HG02938 (cell line): ENCODE measurements at regions not wholly inside any gene's neighbourhood (a gene's known extent, or its start where the extent isn't known, plus 50 kb on each side); places are given as distances from the start of the nearest gene placed in this dataset.
A peak's percentile ranks its signal among the peaks of the same experiment; 100 is the strongest.

Experiments
- ATAC-seq: cut with Tn5 transposase; IDR thresholded peaks from one replicate; pipeline ENCODE4 v1.9.1; 2021; ENCODE audit warnings: mild to moderate bottlenecking, moderate library complexity; ENCODE audit not compliant: unreplicated experiment

DNA sequence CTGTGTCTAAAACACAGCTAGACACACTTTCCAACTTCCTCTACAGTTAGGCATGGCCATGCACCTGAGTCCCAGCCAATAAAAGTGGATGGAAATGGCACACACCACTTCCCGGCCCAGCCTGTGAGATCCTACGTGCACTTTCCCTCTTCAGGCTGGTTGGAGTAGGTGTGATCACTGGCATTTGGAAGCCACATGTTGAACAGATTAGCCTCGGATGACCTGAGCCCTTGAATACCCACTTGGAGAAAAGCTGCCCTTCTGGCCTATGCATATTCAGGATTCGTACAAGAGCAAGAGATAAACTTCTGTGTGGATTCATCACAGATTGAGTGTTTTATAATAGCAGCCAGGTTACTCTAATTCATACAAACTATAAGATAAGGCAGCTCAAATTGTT is 359.0 kb upstream of the SLC30A5 start:
- ATAC-seq, result no peak

DNA sequence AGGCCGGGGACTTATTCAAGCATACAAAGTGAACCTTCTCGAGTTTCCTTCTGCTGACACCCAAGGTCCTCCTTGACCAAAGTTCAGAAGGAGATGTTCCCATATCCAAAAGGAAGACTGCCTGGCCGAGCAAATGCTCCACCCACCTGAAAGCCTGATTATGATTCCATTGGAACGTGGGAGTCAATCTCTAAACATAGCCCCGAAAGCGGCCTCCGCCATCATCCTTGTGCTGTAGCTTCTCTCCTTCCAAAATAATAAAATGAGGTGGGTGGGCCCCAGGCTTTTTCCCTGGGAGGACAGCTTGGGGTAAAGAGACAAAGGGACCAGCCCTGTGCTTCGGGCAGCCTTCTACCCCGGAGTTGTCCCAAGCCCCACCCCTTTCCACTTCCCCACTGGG is 355.6 kb upstream of the SLC30A5 start:
- no peak for ATAC-seq

DNA sequence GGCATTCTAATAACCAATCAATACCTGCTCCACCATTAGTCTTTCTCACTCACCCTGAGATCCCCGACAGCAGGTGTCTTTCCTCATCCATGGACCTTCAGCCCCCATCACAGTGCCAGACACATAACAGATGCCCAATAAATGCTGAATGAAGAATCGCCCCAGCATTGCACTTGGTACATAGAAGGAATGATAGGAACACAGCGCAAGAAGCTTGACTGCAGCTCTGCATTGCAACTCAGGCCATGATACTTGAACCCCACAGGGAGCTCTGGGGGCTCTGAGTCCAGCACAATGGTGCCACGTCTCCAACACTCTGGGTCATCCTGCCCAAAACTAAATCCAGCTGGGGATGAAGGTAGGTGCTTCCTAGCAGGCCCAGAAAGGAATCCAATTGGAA is 355.0 kb upstream of the SLC30A5 start:
- no peak for ATAC-seq

DNA sequence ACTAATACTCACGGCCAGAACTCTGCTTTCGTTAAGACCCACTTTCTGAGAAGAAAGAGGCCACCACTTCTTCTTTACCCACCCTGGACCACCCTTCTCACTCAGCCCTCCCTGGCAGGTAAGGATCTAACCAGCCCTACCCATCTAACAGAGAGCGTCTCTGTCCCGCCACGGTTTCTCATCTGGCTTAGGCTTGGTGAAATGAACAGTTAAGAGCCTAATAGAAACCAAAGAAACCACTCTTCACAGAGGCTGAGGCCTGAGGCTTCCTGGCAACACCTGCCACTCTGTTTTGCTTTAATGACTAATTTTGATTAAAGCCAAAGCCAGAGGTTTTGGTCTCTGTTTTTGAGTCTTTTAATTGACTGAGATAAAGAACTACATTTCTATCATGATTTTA is 354.1 kb upstream of the SLC30A5 start:
- ATAC-seq, result peak; percentile 90

DNA sequence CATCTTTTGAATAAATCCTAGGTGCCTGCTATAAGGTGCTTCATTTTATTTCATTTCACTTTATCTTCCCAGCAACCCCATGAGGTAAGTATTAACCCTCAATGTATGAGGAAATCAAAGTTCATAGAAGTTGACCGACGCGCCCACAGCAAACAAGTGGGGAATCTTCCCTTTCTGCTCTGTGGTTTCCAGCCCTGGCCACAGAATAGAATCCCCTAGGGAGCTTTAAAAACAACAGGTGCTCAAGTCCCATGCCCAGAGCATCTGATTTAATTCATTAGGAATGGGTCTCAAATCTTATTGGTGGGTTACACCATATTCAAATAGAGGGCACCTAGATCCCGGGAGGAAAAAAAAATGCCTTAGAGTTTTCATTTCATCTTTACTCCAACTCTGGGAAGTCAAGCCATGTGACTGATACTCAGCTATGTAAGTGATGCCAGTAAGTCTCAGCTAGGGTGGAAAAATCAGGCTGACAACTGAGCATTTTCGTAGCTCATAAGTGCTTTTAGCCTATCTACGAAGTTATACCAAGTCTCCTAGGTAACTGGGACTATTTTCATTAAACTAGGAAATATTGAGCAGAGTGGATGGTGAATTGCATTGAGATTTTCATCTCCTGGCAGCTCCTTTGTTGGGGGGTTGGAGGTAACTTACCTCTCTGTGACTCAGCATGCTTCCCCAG is 353.4 kb upstream of the SLC30A5 start:
- peak; percentile 49 for ATAC-seq

DNA sequence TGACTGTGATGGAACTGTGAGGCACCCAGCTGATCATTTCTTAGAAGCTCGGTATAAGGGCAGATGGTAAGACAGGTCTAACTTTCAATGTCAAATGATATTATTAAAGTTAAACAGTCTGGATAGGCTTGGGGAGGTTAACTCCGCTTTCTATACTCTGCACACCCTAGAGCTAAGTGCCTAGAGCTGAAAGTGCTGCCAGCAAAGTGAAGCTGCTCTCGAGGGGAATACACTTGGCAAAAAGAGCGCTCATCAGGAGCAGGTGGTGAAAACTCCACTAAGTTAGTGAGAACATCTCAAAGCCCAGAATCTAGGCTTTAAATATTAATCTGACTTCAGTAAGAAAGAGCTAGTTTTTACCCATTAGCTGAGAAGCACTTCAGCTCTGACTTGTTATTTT is 349.6 kb upstream of the SLC30A5 start:
- no peak for ATAC-seq

DNA sequence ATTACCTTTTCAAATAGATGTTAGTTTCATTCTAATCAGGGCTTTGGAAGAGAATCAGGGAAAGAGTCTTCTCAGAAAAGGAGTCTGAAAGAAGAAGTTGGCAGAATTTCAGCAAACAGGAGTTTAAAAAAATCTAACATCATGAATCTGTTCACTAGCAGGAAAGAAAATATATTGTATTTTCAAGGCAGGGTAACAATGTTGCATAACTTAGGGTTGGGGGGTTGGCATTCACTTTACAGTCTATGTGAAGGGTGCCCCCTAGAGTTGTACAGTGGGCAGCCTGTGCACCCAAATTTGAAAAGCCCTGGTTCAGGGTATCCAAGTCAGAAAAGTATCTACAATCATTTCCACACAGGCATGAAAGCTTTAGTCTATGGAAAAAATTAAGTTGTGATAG is 348.4 kb upstream of the SLC30A5 start:
- no peak for ATAC-seq

DNA sequence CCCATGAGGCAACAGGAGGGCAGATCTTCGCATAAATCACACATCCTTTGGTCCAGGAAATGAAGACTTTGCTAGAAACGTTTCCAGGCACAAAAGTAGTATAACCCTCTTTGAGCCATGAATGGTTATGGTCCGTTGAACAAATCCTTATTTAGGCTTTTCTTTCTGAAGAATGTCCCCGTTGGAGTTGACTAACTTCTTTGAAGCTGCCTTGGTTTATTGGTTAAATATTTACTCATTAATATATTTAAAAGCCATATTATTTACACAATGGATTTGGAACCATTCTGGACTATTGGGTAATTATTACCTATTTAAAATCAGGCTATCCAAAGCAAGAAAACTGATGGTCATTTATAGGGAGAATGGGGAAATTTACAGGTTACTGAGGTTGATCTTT is 347.6 kb upstream of the SLC30A5 start:
- no peak for ATAC-seq

DNA sequence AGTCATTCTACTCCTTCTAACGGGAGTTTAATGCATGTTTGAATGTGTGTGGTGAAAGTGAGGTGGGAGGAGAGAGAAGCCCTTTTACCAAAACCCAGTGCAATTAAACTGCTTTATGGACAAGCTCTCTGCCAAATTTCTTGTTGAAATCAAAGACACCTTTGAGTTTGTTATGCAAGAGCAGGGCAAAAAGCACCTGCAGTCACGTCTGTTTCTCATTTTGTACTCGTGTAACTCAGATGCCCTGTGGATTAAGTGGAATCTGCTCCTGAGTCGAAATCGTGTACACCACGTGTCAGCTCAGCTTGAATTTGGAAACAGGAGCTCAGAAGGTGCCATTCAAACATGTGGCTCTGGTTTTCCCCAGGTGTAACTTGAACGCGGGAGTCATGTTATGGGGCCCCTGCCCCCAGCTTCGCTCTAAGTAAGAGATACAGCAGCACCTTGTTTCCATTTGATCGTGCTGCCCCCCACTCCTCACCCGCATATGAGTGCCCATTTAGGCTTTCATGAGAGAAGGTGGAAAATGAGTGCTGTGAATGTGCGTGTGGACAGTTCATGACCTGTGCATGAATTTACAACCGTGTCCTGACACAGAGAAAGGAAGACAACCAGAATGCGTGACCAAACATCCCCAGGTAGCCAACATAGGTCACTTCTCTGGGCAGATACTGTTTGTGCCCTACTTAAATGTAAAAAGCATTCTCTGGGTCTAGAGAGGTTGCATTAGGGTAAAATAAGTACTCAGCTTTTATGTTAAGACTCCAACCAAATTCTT is 347.0 kb upstream of the SLC30A5 start:
- ATAC-seq, result no peak

DNA sequence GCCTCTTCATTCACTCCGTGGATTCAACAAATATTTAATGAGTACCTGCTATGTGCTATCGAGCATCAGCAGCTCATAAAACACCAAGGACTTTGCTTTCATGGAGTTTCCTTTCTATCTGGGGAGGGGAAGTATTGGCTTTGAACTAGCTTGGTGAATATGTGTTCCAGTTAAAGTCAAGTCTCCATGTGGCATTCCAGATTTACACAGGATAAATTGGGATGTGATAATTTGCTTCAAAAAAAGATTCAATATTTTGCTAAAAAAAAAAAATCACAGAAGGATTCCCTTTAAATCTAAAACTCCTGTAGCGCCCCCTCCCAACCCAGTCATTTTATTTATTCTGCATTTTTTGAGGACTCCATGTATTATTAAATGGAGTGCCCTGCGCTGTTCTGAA is 346.3 kb upstream of the SLC30A5 start:
- ATAC-seq, result no peak

DNA sequence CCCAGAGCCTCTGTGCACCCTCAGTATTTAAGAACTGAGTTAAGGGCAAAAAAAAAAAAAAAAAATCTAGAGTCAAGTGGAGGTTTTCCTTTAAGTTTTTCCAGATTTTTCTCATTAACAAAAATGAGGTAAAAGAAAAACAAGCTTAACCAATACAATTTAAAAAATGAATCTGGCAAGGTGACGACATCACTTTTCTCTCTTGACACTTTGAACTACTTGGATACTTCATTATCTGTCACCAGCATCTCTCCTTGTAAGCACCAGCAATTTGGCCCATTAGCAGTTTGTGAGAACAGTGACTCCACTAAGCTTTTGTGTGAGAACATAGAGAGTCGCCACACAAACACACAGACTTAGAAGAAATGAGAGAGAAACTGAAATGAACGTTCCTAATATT is 345.7 kb upstream of the SLC30A5 start:
- ATAC-seq, result no peak

DNA sequence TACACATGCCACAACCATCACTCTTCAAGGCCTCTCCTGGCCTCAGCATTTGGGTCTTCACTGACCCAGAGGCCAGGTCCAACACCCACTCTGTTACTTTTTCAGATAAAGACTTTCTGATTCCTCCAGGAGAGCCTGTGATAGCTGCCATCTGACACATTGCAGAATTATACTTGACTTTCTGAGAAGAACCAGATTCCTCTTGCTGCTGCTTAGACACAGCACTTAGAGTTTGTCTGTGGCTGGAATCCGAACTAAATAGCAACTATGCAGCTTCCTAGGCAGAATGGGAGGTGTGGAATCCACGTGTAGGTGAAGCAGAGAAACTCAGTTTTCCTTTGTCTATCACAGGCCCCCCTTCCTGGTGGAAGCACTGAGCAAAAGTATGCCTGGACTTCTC is 344.7 kb upstream of the SLC30A5 start:
- no peak for ATAC-seq

DNA sequence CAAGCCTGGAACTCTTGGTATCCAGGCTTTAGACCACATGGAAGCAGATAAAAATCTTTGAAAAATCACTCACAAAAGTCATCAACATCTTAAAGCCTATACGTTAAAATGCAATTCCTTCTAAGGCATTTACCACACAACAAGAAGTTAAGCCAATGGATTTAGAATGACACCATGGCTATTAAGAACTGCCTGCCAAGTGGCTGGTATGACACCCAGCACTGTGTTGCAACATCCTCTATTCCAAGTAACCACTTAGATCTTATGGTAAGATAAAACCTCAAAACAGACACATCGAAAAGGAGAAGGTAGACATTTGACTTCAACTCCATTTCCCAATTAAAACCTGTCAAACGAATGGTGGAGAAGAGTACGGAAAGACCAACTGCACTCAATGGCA is 344.2 kb upstream of the SLC30A5 start:
- no peak for ATAC-seq

DNA sequence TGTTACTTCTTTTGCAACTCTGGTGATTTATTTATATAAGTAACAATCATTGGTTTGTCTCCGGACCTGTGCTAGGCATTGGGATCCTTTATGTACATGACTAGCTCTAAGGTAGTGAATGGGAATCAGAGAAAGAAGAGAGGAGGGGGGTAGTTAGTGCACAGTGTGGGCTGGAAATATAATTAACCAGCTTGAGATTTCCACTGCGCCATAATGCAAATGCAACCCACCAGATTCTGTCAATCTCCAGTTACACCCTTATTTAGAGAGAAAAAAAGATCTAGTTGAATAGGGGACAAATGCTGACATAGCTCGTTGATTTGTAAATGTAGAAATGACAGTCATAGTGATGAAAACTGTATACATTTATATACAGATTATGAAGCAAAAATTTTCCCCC is 342.2 kb upstream of the SLC30A5 start:
- ATAC-seq, result no peak

DNA sequence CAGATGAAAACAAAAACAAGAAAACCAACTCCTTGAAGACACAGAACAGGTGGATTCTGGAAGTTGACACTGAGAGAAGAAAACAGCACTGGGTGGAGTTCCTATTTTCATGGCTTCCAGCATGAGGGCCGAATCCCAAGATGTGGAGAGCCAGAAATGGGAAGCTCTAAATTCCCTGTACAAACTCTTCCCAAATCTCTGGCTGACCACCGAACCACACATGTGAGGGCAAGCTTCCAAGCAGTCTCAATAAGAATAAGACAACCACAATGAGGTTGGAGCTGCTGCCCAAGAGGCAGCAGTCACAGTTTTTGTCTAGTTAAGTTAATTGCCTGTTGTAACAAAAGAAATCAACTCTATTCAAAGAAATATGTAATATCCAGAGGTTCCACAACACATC is 339.3 kb upstream of the SLC30A5 start:
- no peak for ATAC-seq

DNA sequence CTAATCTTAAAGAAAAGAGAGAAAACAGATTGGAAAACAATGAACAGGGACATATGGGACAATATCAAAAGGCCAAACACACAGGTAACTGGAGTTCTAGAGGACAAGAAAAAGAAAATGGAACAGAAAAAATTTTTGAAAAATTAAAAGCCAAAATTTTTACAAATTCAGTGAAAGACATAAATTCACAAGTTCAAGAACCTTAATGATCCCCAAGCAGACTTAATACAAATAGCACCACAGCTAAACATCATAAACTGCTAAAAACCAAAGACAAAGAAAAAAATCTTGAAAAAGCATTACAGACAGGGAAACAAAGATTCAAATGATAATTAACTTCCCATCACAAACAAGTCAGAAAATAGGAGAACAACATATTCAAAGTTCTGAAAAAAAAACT is 338.5 kb upstream of the SLC30A5 start:
- no peak for ATAC-seq

DNA sequence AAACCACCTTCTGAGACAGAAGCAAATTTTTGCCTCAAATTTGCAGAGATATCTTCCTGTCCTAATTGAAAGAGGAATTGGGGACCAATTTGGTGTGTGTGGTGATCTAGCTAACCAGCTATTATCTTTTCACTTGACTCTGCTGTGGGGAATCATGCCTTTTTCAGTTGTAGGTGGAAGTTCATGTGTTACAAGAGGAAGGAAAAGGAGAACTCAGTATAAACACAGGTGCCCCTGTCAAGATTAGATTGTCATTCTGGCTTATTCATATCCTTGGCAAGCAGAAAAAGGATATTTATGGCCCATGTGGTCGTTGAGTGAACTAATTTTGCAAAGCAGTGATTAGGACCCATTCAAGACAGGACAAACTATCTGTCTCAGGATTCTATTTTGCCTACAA is 336.8 kb upstream of the SLC30A5 start:
- no peak for ATAC-seq

DNA sequence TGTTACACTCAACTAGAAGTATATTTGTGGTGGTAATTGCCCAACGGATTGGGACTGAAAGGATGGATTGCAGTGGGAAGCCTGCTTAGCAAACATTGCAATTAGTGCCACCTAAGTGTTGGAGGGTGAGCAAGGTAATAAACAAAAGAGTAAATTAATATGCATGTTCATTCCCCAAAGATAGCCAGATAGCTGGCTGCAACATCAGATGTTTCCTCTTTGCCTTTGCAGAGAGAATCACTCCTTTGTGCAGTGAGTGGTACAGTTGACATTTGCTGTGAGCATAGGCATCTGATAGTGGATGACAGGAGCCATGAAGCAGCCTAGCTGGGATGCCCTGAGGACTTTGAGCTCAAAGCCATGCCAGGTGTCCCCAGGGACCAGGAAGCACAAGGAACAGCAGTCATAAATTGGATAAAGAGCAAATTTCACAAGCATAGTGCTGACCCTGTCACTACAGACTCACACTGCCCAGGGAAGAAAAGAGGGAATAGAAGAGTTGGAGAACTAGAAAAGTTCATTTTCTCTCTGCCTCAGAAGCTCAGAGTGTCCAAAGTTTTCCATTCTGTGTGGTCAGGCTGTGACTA is 336.1 kb upstream of the SLC30A5 start:
- no peak for ATAC-seq

DNA sequence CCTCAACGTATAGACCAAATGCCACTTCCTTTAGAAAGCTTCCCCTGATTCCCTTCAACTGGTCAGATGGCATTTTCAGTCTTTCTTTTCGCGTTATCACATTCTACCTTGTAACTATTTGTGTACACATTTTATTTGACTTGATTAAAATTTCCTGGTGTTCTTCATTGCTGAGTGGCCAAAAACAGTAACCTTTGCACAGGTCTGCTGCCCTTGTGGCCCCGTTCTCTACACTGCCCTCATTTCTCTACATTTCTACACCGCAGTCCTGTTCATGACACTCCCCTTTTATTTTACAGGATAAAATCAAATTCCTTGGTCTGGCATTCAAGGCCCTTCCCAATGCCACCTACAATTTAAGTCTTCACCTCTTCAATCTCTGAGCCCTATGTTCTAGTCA is 334.2 kb upstream of the SLC30A5 start:
- no peak for ATAC-seq

DNA sequence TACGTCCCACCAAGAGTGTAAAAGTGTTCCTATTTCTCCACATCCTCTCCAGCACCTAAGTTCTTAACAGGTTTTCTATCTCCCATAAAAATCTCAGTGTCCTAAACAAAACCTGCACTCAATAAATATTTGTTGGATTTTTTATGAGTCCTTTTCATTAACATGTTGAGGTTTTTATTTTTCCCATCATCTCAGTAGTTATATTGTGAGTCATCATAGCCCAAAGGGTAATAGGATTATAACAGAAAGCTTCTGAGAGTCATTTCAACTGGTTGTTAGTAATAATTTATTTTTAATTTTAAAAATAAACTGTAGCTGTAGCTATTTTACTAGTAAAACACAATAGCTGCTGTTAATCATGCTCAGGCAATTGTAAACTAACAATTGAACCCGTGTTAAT is 331.6 kb upstream of the SLC30A5 start:
- no peak for ATAC-seq

DNA sequence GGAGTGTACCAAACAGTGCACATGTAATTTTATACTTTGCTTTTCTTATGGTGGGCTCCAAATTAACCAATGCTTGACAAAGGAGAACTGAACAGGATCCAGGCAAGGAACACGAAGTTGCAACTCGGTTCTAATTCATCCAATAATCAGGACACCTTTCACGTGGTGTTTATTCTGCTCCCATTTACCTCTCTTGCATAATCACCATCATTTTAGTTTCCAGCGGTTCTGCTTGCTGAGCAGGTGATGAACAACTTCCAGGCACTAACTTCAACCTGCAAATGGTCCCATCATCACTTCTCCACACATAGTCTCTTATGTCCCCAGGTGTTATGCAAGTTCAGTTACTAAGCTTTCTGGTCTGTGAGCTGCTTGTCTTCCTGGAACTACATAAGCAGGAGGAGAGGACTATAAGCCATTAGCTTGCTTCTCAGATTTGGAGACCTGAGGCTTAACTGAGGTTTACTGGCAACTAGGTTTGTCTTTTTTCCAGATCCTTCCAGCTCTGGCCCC is 326.8 kb upstream of the SLC30A5 start:
- ATAC-seq, result no peak

DNA sequence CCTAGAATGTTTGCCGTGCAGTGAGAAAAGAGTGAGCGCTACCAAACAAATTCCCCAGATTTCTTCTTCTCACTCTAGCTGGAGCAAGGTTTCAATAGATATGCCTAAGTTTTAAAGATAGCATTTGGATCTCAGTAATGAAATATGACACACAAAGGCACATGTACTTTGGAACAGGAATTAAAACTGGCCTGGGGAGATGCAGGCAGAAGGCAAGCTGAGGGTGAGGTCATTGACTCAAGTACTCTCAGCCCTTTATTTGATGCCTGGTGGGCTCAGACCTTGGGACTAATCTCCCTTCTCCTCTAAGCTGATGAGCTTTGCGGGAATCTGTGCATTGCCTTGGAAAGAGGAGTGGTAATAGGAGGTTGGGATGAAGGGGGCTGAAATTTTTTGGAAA is 323.3 kb upstream of the SLC30A5 start:
- no peak for ATAC-seq
